ENCODE measurements at regions not wholly inside any gene's neighbourhood (a gene's known extent, or its start where the extent isn't known, plus 50 kb on each side); places are given as distances from the start of the nearest gene placed in this dataset.

- DNase-seq (ENCODE audit: low read depth in 3 of 3, low spot score in 1 of 3) = no peak
These were observed 108.9 kb downstream of the CRYAA start for GRCh38 chr21:43277481-43278351.

GRCh38 chr21:43276811-43277210, 108.0 kb downstream of the CRYAA start:
- DNase-seq (ENCODE audit: low read depth in 3 of 3, low spot score in 1 of 3) = no peak

DNA sequence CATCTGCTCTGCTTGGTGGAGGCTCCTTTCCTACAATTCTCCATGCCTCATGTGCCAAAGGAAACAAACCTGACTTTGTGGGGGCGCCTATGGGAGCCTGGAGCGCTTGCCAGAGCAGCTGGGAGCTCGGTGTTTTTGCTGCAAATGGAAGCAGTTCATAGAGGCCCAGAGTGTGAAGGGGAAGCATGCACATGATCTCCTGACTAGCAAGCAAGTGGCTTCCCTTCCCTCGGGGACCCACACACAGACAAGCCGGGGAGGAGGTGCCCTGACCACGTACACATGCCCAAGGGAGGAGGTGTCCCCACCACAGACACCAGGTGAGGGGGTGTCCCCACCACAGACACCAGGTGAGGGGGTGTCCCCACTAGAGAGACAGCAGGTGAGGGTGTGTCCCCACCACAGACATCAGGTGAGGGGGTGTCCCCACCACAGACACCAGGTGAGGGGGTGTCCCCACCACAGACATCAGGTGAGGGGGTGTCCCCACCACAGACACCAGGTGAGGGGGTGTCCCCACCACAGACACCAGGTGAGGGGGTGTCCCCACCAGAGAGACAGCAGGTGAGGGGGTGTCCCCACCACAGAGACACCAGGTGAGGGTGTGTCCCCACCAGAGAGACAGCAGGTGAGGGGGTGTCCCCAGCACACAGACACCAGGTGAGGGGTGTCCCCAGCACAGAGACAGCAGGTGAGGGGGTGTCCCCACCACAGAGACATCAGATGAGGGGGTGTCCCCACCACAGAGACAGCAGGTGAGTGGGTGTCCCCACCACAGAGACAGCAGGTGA, 106.8 kb downstream of the CRYAA start:
- DNase-seq (ENCODE audit: low read depth in 3 of 3, low spot score in 1 of 3) = no peak

GRCh38 chr21:43274946-43275310, 106.1 kb downstream of the CRYAA start:
- DNase-seq (ENCODE audit: low read depth in 3 of 3, low spot score in 1 of 3) = no peak

DNA sequence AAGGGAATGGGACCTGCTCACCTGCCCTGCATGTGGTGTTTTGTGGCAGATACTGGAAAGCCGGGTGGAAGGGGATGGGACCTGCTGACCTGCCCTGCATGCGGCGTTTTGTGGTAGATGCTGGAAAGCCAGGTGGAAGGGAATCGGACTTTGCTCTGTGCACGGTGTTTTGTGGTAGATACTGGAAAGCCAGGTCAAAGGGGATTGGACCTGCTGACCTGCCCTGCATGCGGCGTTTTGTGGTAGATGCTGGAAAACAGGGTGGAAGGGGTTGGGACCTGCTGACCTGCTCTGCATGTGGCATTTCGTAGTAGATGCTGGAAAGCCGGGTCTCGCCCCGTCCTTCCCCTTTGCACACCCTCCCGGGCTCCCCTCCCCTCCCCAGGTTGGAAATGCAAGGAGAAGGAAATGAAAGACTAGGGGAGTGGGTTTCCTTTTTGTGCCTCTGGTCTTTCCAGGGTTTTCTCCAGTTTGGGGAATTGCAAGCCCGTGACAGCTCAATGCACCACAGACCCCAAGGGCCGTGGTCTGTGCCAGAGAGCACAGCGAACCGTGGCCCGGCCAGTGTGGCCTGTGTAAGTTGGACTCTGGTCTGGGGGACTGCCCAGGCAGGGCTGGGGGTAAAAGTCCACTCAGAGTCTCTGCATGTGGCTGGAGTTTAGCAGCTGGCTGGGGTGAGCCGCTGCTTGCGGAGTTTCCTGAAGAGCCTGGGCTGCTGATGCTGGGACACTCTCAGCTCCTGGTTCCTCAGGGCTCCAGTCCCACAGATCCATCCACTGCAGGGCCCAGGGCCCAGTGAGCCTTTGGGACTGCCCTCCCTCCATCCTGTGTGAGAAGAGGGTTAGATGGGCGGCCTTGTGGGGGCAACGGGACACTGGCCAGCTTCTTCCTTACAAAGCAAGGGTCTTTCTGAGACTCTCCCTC, 105.5 kb downstream of the CRYAA start:
- no peak for DNase-seq (ENCODE audit: low read depth in 3 of 3, low spot score in 1 of 3)

DNA sequence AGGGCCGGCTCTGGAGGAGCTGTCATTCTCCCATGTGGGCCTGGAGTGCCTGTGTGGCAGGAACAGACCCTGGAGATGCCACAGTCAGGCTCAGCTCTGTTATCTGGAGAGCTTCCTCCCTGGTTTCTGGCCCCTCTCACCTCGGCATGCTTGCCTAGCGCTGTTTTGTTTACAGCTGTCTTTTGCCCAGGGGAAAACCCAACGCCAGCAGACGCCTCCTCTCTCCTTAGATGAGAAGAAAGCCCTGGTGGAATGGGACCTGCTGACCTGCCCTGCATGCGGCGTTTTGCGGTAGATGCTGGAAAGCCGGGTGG, 104.9 kb downstream of the CRYAA start:
- DNase-seq (ENCODE audit: low read depth in 3 of 3, low spot score in 1 of 3) = no peak

- DNase-seq (ENCODE audit: low read depth in 3 of 3, low spot score in 1 of 3) = no peak
These were observed 104.4 kb downstream of the CRYAA start for GRCh38 chr21:43273016-43273707.

DNA sequence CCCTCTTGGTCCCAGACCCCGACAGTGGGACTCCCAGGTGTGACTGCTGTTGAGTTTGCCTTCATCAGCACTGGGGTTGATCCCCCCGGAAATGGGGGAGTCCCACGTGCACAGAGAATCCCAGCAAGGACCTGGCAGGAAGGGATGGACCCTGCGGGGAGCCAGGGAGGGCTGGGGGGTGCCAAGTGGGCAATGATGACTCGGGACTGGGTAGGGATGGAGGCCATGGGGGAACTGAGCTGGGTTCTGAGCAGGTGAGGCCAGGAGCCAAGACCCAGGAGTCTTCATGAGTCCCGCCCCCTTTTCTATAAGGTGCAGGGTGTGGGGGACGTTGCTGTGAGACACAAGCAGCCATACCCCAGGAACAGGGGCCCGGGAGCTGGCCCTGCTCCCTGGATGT, 103.8 kb downstream of the CRYAA start:
- DNase-seq (ENCODE audit: low read depth in 3 of 3, low spot score in 1 of 3) = no peak

DNA sequence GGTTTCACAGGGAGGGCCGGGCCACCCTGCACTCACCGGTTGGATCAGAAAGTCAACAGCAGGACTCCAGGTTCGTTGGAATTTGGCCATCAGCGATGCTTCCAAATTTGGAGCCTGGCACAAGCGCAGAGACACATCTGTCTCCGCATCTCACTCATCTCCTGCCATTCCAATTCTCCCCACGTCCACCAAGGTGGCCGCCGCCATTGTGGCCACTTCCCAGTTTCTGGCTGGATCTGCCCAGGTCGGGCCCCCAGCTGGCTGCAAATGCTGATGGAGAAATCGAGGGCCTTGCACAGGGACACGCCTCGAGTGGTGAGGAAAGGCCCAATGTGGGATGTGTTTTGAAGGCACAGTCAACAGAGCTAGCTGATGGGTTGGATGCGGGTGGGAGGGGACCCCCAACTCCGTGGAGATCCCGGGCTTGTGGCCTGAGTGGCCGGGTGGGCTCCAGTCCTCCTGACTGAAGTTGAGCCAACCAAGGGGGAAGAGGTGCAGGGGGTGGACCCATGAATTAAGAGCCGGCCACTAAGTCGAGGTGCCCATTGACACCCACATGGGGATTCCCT, 102.7 kb downstream of the CRYAA start:
- no peak for DNase-seq (ENCODE audit: low read depth in 3 of 3, low spot score in 1 of 3)

GRCh38 chr21:43270800-43271301, 102.0 kb downstream of the CRYAA start:
- no peak for DNase-seq (ENCODE audit: low read depth in 3 of 3, low spot score in 1 of 3)

DNA sequence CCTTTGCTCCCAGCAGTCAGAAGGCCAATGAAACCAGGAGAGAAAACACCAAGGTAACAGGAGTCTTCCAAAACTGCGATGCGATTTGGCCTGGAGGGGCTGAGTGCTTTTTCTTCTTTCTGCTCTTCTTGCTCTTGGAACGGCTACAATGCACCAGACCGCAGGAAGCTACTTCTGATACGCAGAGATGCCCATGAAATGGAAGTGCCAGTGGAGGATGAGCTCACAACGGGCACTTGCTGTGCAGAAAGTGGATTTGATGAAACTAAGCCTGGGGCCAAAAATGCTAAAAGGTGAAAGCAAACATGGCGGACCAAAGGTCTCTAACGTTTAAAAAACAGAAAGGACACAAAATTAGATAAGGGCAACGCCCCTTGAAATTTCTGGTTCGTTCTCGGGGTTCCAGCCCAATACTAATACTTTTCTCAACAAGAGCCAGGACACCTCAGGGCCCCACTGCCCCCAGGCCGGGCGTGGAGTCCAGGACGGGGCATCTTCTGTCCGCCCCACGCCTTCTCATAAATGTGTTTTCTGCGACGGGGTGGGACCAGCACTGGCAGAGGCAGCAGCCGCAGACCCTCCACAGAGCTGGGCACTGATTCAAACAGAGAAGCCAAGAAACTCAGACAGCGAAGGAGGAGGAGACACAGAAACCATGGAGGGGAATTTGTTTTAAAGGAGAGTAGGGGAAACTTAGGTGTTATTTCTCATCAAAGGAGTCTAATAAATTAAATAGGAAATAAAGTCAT, 101.3 kb downstream of the CRYAA start:
- DNase-seq (ENCODE audit: low read depth in 3 of 3, low spot score in 1 of 3) = no peak

DNA sequence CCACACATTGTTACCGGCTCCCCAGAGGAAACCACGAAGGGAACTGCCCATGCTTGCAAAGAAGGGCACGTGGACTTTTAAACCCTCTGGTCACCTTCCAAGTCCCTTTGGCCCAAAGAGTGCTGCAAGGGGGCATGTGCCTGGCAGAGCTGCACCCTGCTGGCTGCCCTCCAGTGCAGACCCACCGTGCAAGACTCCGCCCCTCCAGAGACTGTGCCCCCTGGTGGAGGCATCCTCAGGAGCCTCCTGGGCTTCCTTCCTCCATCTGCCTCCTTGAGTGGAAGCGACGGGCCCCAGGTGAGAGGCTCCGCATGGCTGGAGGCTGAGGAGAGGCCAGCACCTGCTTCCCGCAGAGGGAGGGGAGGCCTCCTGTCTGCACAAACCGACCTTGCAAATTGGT, 100.6 kb downstream of the CRYAA start:
- DNase-seq (ENCODE audit: low read depth in 3 of 3, low spot score in 1 of 3) = no peak

DNA sequence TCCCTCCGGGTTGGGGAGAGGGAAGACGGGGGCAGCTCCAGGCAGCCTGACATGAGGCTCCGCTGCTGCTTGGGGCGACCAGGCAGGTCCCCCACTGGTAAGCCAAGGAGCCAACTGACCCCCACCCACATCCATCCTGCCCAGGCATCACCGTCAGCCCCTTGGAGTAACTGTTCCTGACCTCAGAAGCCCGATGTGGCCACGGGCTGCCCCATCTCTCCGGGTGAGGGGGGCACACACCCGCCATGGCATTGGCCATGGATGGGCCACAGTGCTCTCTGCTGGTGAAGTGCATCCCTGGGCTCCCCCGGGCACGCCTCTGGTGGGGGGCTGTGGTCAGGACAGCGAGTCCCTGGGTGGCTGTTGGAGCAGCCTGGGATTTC, 100.0 kb downstream of the CRYAA start:
- DNase-seq (ENCODE audit: low read depth in 3 of 3, low spot score in 1 of 3) = no peak

- DNase-seq (ENCODE audit: low read depth in 3 of 3, low spot score in 1 of 3) = no peak
These were observed 99.4 kb downstream of the CRYAA start for GRCh38 chr21:43268086-43268803.

GRCh38 chr21:43267391-43268085, 98.7 kb downstream of the CRYAA start:
- DNase-seq (ENCODE audit: low read depth in 3 of 3, low spot score in 1 of 3) = no peak

DNA sequence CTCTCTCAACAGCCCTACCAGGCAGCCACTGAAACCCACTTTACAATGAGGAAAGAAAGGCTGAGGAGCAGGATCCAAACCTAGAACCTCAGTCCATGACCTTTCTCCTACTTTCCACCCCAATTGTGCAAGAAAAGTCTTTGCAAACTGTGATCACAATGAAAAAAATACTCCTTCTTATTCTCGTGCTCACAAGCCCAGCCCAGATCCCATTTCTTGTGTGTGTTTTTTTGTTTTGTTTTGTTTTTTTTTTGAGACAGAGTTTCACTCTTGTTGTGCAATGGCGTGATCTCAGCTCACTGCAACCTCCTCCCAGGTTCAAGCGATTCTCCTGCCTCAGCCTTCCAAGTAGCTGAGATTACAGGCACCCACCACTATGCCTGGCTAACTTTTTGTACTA, 97.7 kb downstream of the CRYAA start:
- DNase-seq (ENCODE audit: low read depth in 3 of 3, low spot score in 1 of 3) = no peak

DNA sequence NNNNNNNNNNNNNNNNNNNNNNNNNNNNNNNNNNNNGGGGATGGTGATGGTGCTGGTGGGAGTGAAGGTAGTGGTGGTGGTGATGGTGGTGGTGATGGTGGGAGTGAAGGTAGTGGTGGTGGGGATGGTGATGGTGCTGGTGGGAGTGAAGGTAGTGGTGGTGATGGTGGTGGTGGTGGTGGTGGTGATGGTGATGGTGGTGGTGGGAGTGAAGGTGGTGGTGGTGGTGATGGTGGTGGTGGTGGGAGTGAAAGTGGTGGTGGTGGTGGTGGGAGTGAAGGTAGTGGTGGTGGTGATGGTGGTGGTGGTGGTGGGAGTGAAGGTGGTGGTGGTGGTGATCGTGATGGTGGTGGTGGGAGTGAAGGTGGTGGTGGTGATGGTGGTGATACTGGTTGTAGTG, 93.6 kb downstream of the CRYAA start:
- no peak for DNase-seq (ENCODE audit: low read depth in 3 of 3, low spot score in 1 of 3)

Measured in stimulated activated CD4-positive, alpha-beta T cell treated with anti-CD3 and anti-CD28 coated beads, TNF-alpha, amount 100 ng/mL, for 1 hour (primary cell).